SK-N-SH (cell line): ENCODE measurements at regions not wholly inside any gene's neighbourhood (a gene's known extent, or its start where the extent isn't known, plus 50 kb on each side); places are given as distances from the start of the nearest gene placed in this dataset.
"Not testable (repeated sequence)": the region's sequence is repeated elsewhere in the genome, so short reads cannot be mapped to it uniquely, and the experiment has no call there.

Experiments
- CTCF ChIA-PET: fragments of 300-600, 350-600 bp; formaldehyde crosslinking; extraction: SDS; loops from one replicate; lab custom pipeline; 2021; lab: Yijun Ruan, JAX
- POLR2A ChIA-PET: fragments of 350-600 bp; sonication (Branson Sonifier 250); formaldehyde crosslinking; extraction: SDS; loops from one replicate; lab custom pipeline; 2020; ENCODE audit warnings: antibody characterized with exemption, inconsistent platforms; lab: Yijun Ruan, JAX
- DNase-seq: peaks from one replicate; pipeline ENCODE4 v3.0.0; 2012
- H2AFZ ChIP-seq: fragments of 200-600 bp; sonication (generic); 2 replicates; pipeline ENCODE4 v1.8.1; 2016; ENCODE audit warnings: antibody characterized with exemption, mild to moderate bottlenecking, low read depth
- H3F3A ChIP-seq: fragments of 200-600 bp; sonication (generic); replicated peaks from 2 replicates; pipeline ENCODE3; 2016; ENCODE audit warnings: antibody characterized with exemption, mild to moderate bottlenecking; ENCODE audit not compliant: insufficient read depth
- H3K27ac ChIP-seq, 2 experiments: fragments of 200-500 bp in 1 of 2; fragments of 200-600 bp in 1 of 2; sonication (Bioruptor generic) in 1 of 2; sonication (generic), shearing (Covaris generic) in 1 of 2; 2 replicates each; pipeline versions ENCODE4 v1.5.1 to v1.6.1; 2014 to 2016; ENCODE audit warnings: low read depth in 2 of 2, inconsistent platforms in 1 of 2, low read length in 1 of 2, mild to moderate bottlenecking in 1 of 2, mixed read lengths in 1 of 2
- H3K27me3 ChIP-seq: fragments of 200-600 bp; sonication (generic), shearing (Covaris generic); 2 replicates; pipeline ENCODE4 v1.6.1; 2016; ENCODE audit warnings: mixed run types; ENCODE audit not compliant: insufficient read depth
- H3K36me3 ChIP-seq, 2 experiments: fragments of 200-500 bp in 1 of 2; fragments of 200-600 bp in 1 of 2; sonication (Bioruptor generic) in 1 of 2; sonication (generic) in 1 of 2; replicated peaks in 1 of 2; 2 replicates each; pipeline versions ENCODE3 to v1.5.1; 2014 to 2016; ENCODE audit warnings: low read length in 1 of 2, mild to moderate bottlenecking in 1 of 2; ENCODE audit not compliant: insufficient read depth in 2 of 2, control insufficient read depth in 1 of 2
- H3K4me1 ChIP-seq, 2 experiments: fragments of 200-500 bp in 1 of 2; fragments of 200-600 bp in 1 of 2; sonication (Bioruptor generic) in 1 of 2; sonication (generic), shearing (Covaris generic) in 1 of 2; 2 replicates each; pipeline versions ENCODE4 v1.5.1 to v1.6.1; 2014 to 2016; ENCODE audit warnings: low read depth in 1 of 2, low read length in 1 of 2, mixed run types in 1 of 2; ENCODE audit not compliant: insufficient read depth in 2 of 2, control insufficient read depth in 1 of 2
- H3K4me2 ChIP-seq: fragments of 200-600 bp; sonication (generic), shearing (Covaris generic); 2 replicates; pipeline ENCODE4 v1.6.1; 2017; ENCODE audit warnings: mixed run types
- H3K4me3 ChIP-seq, 2 experiments: fragments of 200-500 bp in 1 of 2; fragments of 200-600 bp in 1 of 2; sonication (Bioruptor generic) in 1 of 2; sonication (generic), shearing (Covaris generic) in 1 of 2; 2 replicates each; pipeline versions ENCODE4 v1.5.1 to v1.8.1; 2014 to 2016; ENCODE audit warnings: low read depth in 2 of 2, inconsistent platforms in 1 of 2, low read length in 1 of 2, mild to moderate bottlenecking in 1 of 2, mixed read lengths in 1 of 2, moderate library complexity in 1 of 2
- H3K79me2 ChIP-seq: fragments of 200-600 bp; sonication (generic); 2 replicates; pipeline ENCODE4 v1.8.1; 2017; ENCODE audit warnings: mild to moderate bottlenecking; ENCODE audit not compliant: insufficient read depth
- H3K9ac ChIP-seq: fragments of 200-600 bp; sonication (generic); 2 replicates; pipeline ENCODE4 v1.6.1; 2017; ENCODE audit warnings: mixed run types
- H3K9me2 ChIP-seq: fragments of 200-600 bp; sonication (generic); 2 replicates; pipeline ENCODE4 v1.6.1; 2017; ENCODE audit warnings: mixed run types
- H3K9me3 ChIP-seq: fragments of 200-600 bp; sonication (generic); 2 replicates; pipeline ENCODE4 v1.6.1; 2017; ENCODE audit warnings: mixed run types, mild to moderate bottlenecking, moderate library complexity
- H4K20me1 ChIP-seq: fragments of 200-600 bp; sonication (generic); 2 replicates; pipeline ENCODE4 v1.6.1; 2017; ENCODE audit warnings: mild to moderate bottlenecking, mixed run types; ENCODE audit not compliant: insufficient read depth
- ELF1 ChIP-seq: IDR thresholded peaks from 2 replicates; pipeline ENCODE4 v1.4.0; 2012
- EP300 ChIP-seq, 2 experiments: IDR thresholded peaks; 2 replicates each; pipeline versions ENCODE4 v1.4.0 to v1.6.1; 2012; ENCODE audit warnings: borderline replicate concordance in 1 of 2, low read depth in 1 of 2, low read length in 1 of 2
- FOSL2 ChIP-seq: IDR thresholded peaks from 2 replicates; pipeline ENCODE4 v1.4.0; 2012; ENCODE audit warnings: low read depth, mild to moderate bottlenecking, moderate library complexity, borderline replicate concordance
- FOXJ3 ChIP-seq: sonication (generic); formaldehyde crosslinking; IDR thresholded peaks from 2 replicates; pipeline ENCODE4 v1.5.1; 2020; ENCODE audit warnings: mild to moderate bottlenecking, missing genetic modification reagents
- GABPA ChIP-seq: IDR thresholded peaks from 2 replicates; pipeline ENCODE4 v1.4.0; 2012; ENCODE audit warnings: low read depth, mild to moderate bottlenecking
- GATA2 ChIP-seq: sonication (generic); formaldehyde crosslinking; IDR thresholded peaks from 2 replicates; pipeline ENCODE4 v1.5.0; 2020; ENCODE audit warnings: mild to moderate bottlenecking, missing genetic modification reagents
- IRF3 ChIP-seq: fragments of 150-350 bp; IDR thresholded peaks from 2 replicates; pipeline ENCODE4 v1.6.1; 2016; ENCODE audit warnings: mild to moderate bottlenecking, low read depth, low read length
- MEF2A ChIP-seq: IDR thresholded peaks from 2 replicates; pipeline ENCODE4 v1.4.0; 2012; ENCODE audit warnings: low read depth, borderline replicate concordance
- NRF1 ChIP-seq: IDR thresholded peaks from 2 replicates; pipeline ENCODE4 v1.6.1; 2012; ENCODE audit warnings: low read depth, mild to moderate bottlenecking, low read length
- PBX3 ChIP-seq: IDR thresholded peaks from 2 replicates; pipeline ENCODE4; 2012
- RFX5 ChIP-seq: IDR thresholded peaks from 2 replicates; pipeline ENCODE4 v1.6.1; 2012; ENCODE audit warnings: mild to moderate bottlenecking, improper control_type of control experiment, low read length
- RXRA ChIP-seq: IDR thresholded peaks from 2 replicates; pipeline ENCODE4 v1.4.0; 2012; ENCODE audit warnings: low read depth, mild to moderate bottlenecking, borderline replicate concordance
- SIN3A ChIP-seq: IDR thresholded peaks from 2 replicates; pipeline ENCODE4 v1.6.1; 2012; ENCODE audit warnings: low read depth, mild to moderate bottlenecking, low read length, moderate library complexity, borderline replicate concordance
- TAF1 ChIP-seq: IDR thresholded peaks from 2 replicates; pipeline ENCODE4 v1.6.1; 2012; ENCODE audit warnings: low read depth, mild to moderate bottlenecking, low read length, moderate library complexity, borderline replicate concordance
- TEAD4 ChIP-seq: IDR thresholded peaks from 2 replicates; pipeline ENCODE4 v1.4.0; 2012; ENCODE audit warnings: mild to moderate bottlenecking, borderline replicate concordance; ENCODE audit not compliant: insufficient read depth
- YY1 ChIP-seq: IDR thresholded peaks from 2 replicates; pipeline ENCODE4 v1.4.0; 2012; ENCODE audit warnings: low read depth, mild to moderate bottlenecking
- ZBTB33 ChIP-seq: IDR thresholded peaks from 2 replicates; pipeline ENCODE4 v1.4.0; 2012; ENCODE audit warnings: low read depth, borderline replicate concordance
- WGBS: methylation state at CpG from one replicate; pipeline ENCODE4 v1.1.6; 2017; ENCODE audit warnings: low lambda C conversion rate; 5-methylcytosine and 5-hydroxymethylcytosine counted together
- TF ChIP-seq, protein P1 (sequence below): fragments of 150-350 bp; IDR thresholded peaks from 2 replicates; pipeline ENCODE4 v1.6.1; 2017; ENCODE audit warnings: antibody characterized with exemption, low read length, low read depth, borderline replicate concordance
- TF ChIP-seq, protein P2 (sequence below): IDR thresholded peaks from 2 replicates; pipeline ENCODE4 v1.4.0; 2012; ENCODE audit warnings: low read depth
- TF ChIP-seq, protein P3 (sequence below): fragments of 200-600 bp; sonication (generic); IDR thresholded peaks from 2 replicates; pipeline ENCODE4 v1.6.1; 2017; ENCODE audit warnings: antibody characterized with exemption, mild to moderate bottlenecking, moderate library complexity

DNA sequence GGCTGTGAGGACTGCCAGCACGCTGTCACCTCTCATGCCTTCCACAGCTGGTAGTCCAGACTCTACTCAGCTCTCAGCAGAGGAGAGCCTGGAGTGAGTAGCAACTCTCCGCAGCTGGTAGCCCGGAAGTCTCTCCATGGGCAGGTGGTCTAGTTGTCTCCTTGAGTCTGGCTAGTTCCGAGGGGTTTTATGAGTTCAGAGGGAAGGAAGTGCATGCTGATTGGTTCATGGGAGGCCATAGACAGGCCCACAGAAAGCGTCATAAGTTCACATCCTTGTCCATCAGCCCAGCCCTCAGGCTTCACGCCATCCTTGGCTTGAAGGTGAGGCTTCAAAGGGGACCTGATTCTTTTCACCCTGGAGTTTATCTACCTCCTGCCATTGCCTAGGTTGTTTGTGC lies 2662.4 kb upstream of the PCDH20 start:
- Histone ChIP-seq H3K79me2 (no peaks in the 10 kb centered on the region), H3K27ac (no peak overlapping the region), H3K9ac (no peak overlapping the region), H4K20me1 (no peaks in the 10 kb centered on the region), H3K9me3 (no peaks in the 10 kb centered on the region), H3K9me2 (no peaks in the 10 kb centered on the region), H3K4me3 (no peak overlapping the region), H3K4me2 (no peak overlapping the region), H3K4me1 (no peaks in the 10 kb centered on the region), H3F3A (no peaks in the 10 kb centered on the region), H2AFZ (no peak overlapping the region), H3K27me3 (no peaks in the 10 kb centered on the region), H3K36me3 (no peaks in the 10 kb centered on the region)
- DNase-seq, result peak; percentile 3
- 100% methylated on average over 1 of the region's 6 CpGs for WGBS
- ChIA-PET CTCF (no interaction called here), POLR2A (no interaction called here)
- TF ChIP-seq YY1, result no peak
- no peak for TF ChIP-seq RXRA
- TF ChIP-seq NRF1, result no peak
- TF ChIP-seq TAF1, result no peak
- TF ChIP-seq TEAD4, result no peak
- TF ChIP-seq, protein P1, sequence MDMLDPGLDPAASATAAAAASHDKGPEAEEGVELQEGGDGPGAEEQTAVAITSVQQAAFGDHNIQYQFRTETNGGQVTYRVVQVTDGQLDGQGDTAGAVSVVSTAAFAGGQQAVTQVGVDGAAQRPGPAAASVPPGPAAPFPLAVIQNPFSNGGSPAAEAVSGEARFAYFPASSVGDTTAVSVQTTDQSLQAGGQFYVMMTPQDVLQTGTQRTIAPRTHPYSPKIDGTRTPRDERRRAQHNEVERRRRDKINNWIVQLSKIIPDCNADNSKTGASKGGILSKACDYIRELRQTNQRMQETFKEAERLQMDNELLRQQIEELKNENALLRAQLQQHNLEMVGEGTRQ, result no peak
- no peak for TF ChIP-seq FOSL2
- TF ChIP-seq IRF3, result no peak
- no peak for TF ChIP-seq FOXJ3 (CRISPR knock-in tag)
- TF ChIP-seq PBX3, result no peak
- TF ChIP-seq RFX5, result no peak
- TF ChIP-seq, protein P2, sequence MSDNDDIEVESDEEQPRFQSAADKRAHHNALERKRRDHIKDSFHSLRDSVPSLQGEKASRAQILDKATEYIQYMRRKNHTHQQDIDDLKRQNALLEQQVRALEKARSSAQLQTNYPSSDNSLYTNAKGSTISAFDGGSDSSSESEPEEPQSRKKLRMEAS, result no peak
- no peak for TF ChIP-seq GATA2 (CRISPR knock-in tag)
- TF ChIP-seq, protein P3, sequence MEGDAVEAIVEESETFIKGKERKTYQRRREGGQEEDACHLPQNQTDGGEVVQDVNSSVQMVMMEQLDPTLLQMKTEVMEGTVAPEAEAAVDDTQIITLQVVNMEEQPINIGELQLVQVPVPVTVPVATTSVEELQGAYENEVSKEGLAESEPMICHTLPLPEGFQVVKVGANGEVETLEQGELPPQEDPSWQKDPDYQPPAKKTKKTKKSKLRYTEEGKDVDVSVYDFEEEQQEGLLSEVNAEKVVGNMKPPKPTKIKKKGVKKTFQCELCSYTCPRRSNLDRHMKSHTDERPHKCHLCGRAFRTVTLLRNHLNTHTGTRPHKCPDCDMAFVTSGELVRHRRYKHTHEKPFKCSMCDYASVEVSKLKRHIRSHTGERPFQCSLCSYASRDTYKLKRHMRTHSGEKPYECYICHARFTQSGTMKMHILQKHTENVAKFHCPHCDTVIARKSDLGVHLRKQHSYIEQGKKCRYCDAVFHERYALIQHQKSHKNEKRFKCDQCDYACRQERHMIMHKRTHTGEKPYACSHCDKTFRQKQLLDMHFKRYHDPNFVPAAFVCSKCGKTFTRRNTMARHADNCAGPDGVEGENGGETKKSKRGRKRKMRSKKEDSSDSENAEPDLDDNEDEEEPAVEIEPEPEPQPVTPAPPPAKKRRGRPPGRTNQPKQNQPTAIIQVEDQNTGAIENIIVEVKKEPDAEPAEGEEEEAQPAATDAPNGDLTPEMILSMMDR, result no peak
- no peak for TF ChIP-seq MEF2A
- no peak for TF ChIP-seq SIN3A
- TF ChIP-seq GABPA, result no peak
- TF ChIP-seq ELF1, result no peak
- no peak for TF ChIP-seq ZBTB33
- TF ChIP-seq EP300 (IDR thresholded peaks at IDR 0.05; ENCODE audit: borderline replicate concordance in 1 of 2, low read depth in 1 of 2, low read length in 1 of 2), result no peak

GRCh38 chr13:64077132-64077835 lies 2661.6 kb upstream of the PCDH20 start:
- H3K9ac ChIP-seq, H3K9me2 ChIP-seq, H3K9me3 ChIP-seq, H4K20me1 ChIP-seq, H3K36me3 ChIP-seq, H3K27ac ChIP-seq, H3K4me2 ChIP-seq, H2AFZ ChIP-seq, DNase-seq, H3K4me1 ChIP-seq, POLR2A ChIA-PET, CTCF ChIA-PET, H3K27me3 ChIP-seq, H3K79me2 ChIP-seq, H3F3A ChIP-seq, H3K4me3 ChIP-seq: not testable (repeated sequence)
- WGBS, result 87% methylated on average over 8 of the region's 36 CpGs
